SU-DHL-6 (cell line): ENCODE measurements at regions not wholly inside any gene's neighbourhood (a gene's known extent, or its start where the extent isn't known, plus 50 kb on each side); places are given as distances from the start of the nearest gene placed in this dataset.

Experiments used
- CTCF ChIP-seq: fragments of 200-600 bp; sonication (generic); IDR thresholded peaks from one replicate; pipeline ENCODE4 v1.5.1; 2017; ENCODE audit warnings: antibody characterized with exemption, mild to moderate bottlenecking, low read length, moderate library complexity; ENCODE audit not compliant: insufficient read depth, poor library complexity, severe bottlenecking
- EZH2phosphoT487 ChIP-seq: fragments of 200-600 bp; sonication (generic), shearing (Covaris generic); conservative IDR thresholded peaks from 2 replicates; pipeline ENCODE4 v1.6.1; 2018; ENCODE audit warnings: mild to moderate bottlenecking, antibody characterized with exemption, low read length, moderate library complexity, mixed read lengths

GRCh38 chr10:21075880-21076279 is 178.8 kb upstream of the NEBL start:
- no peak for TF ChIP-seq EZH2phosphoT487
- no peak for TF ChIP-seq CTCF
